ENCODE measurements at regions not wholly inside any gene's neighbourhood (a gene's known extent, or its start where the extent isn't known, plus 50 kb on each side); places are given as distances from the start of the nearest gene placed in this dataset.

DNA sequence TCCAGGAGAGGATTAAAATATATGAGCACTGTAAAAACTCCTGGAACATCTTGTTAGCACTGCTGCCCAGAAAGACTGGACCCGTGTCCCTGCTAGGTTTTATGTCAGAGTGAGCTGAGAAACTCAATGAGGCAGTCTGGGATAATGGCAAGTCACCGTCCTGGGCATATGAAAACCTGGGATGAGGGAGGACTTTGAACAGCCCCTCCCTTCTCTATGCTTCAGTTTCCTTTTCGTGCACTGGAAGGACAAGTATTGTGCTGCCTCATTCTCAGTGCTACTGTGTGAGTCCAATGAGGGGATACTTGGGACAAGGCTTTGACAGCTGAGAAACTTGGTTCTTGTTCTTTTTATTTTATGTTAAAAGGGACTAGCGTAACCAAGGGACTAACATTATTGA, 143.0 kb upstream of the SHB start:
- TF ChIP-seq TEAD4 (CRISPR knock-in tag; IDR thresholded peaks at IDR 0.05): no peak
- TF ChIP-seq ESRRA (CRISPR knock-in tag; IDR thresholded peaks at IDR 0.05; ENCODE audit: borderline replicate concordance): no peak
- TF ChIP-seq CTCF (IDR thresholded peaks at IDR 0.05): no peak
- TF ChIP-seq JAZF1 (CRISPR knock-in tag; IDR thresholded peaks at IDR 0.05): no peak
- TF ChIP-seq GRHL2 (CRISPR knock-in tag; IDR thresholded peaks at IDR 0.05; ENCODE audit: insufficient replicate concordance, severe bottlenecking): no peak
- TF ChIP-seq FOXJ3 (CRISPR knock-in tag; IDR thresholded peaks at IDR 0.05; ENCODE audit: borderline replicate concordance): no peak
- no peak for TF ChIP-seq MAX (CRISPR knock-in tag; IDR thresholded peaks at IDR 0.05)
- no peak for TF ChIP-seq CREB1 (CRISPR knock-in tag; IDR thresholded peaks at IDR 0.05)

Data from WTC11 (cell line).